HepG2 (cell line): ENCODE measurements at regions not wholly inside any gene's neighbourhood (a gene's known extent, or its start where the extent isn't known, plus 50 kb on each side); places are given as distances from the start of the nearest gene placed in this dataset.
A peak's percentile ranks its signal among the peaks of the same experiment; 100 is the strongest.

Source experiments
- ATAC-seq: fragments of 200-7000 bp; cut with Tn5 transposase; 3 replicates; pipeline ENCODE4 v1.9.1; 2020; ENCODE audit warnings: mild to moderate bottlenecking, moderate library complexity
- BruUV-seq: library from RNA; stranded (reverse); fragments of 400-500 nt; replicated peaks from 2 replicates; lab custom pipeline; 2021; lab: Mats Ljungman, UMichigan
- CTCF ChIA-PET: fragments of 300-600 bp; formaldehyde crosslinking; extraction: SDS; loops from one replicate; lab custom pipeline; 2021; ENCODE audit warnings: low total read pairs, inconsistent platforms, low intra/inter-chr PET ratio; lab: Yijun Ruan, JAX
- POLR2A ChIA-PET: fragments of 350-600 bp; sonication (Branson Sonifier 250); formaldehyde crosslinking; loops from one replicate; lab custom pipeline; 2020; ENCODE audit warnings: antibody characterized with exemption, inconsistent platforms; lab: Yijun Ruan, JAX
- DNase-seq: peaks from one replicate; pipeline ENCODE4 v3.0.0-alpha.2; 2015; ENCODE audit warnings: low spot score
- FAIRE-seq: peaks from 3 replicates; lab custom pipeline; 2011; peaks lifted over from hg19 to GRCh38; lab: Jason Lieb, UNC
- H2AFZ ChIP-seq: one replicate; pipeline ENCODE4 v1.6.1; 2011; ENCODE audit warnings: low read length, inconsistent platforms
- H3K27ac ChIP-seq: fragments of 300-600 bp; 3 replicates; pipeline ENCODE4 v1.8.0; 2011; ENCODE audit warnings: mixed run types, mild to moderate bottlenecking, mixed read lengths, low read length, inconsistent platforms; ENCODE audit not compliant: insufficient read depth; ENCODE audit errors: extremely low read length
- H3K27me3 ChIP-seq, 2 experiments: fragments of 200-600 bp in 1 of 2; 2 replicates in 1 of 2; 3 replicates in 1 of 2; pipeline versions ENCODE4 v1.6.0 to v1.8.0; 2011; ENCODE audit warnings: low read length in 2 of 2, mild to moderate bottlenecking in 2 of 2, moderate library complexity in 2 of 2, inconsistent platforms in 1 of 2; ENCODE audit not compliant: insufficient read depth in 2 of 2, control insufficient read depth in 1 of 2
- H3K36me3 ChIP-seq, 2 experiments: fragments of 200-600 bp in 1 of 2; replicated peaks in 1 of 2; 2 replicates in 1 of 2; 3 replicates in 1 of 2; pipeline versions ENCODE4 v1.5.1 to v1.8.0; 2011; ENCODE audit warnings: low read length in 2 of 2, inconsistent platforms in 1 of 2; ENCODE audit not compliant: insufficient read depth in 2 of 2, control insufficient read depth in 1 of 2
- H3K4me1 ChIP-seq: 2 replicates; pipeline ENCODE4 v1.5.1; 2012; ENCODE audit warnings: low read length, inconsistent platforms; ENCODE audit not compliant: insufficient read depth
- H3K4me2 ChIP-seq: 2 replicates; pipeline ENCODE4 v1.6.0; 2011; ENCODE audit warnings: low read depth, low read length, inconsistent platforms
- H3K4me3 ChIP-seq, 3 experiments: fragments of 200-600 bp in 1 of 3; sonication (generic), shearing (Covaris generic) in 1 of 3; replicated peaks in 1 of 3; 2 replicates each; pipeline ENCODE4 v1.5.1; 2011 to 2016; ENCODE audit warnings: low read length in 3 of 3, inconsistent platforms in 2 of 3, low read depth in 2 of 3, mild to moderate bottlenecking in 2 of 3, control low read depth in 1 of 3, mixed read lengths in 1 of 3; ENCODE audit not compliant: insufficient read depth in 1 of 3
- H3K79me2 ChIP-seq: one replicate; pipeline ENCODE4 v1.6.1; 2011; ENCODE audit warnings: low read length, inconsistent platforms; ENCODE audit not compliant: insufficient read depth
- H3K9ac ChIP-seq: 2 replicates; pipeline ENCODE4 v1.6.0; 2011; ENCODE audit warnings: mild to moderate bottlenecking, low read depth, low read length, inconsistent platforms; ENCODE audit not compliant: insufficient read depth
- H3K9me3 ChIP-seq: 2 replicates; pipeline ENCODE4 v1.5.1; 2012; ENCODE audit warnings: mild to moderate bottlenecking, low read length
- H4K20me1 ChIP-seq: 2 replicates; pipeline ENCODE4 v1.6.0; 2011; ENCODE audit warnings: inconsistent platforms, mild to moderate bottlenecking, low read length, moderate library complexity; ENCODE audit not compliant: insufficient read depth
- ARNT2 ChIP-seq: sonication (generic); formaldehyde crosslinking; IDR thresholded peaks from 2 replicates; pipeline ENCODE4 v1.8.0; 2022; ENCODE audit warnings: mild to moderate bottlenecking, low read depth, missing genetic modification reagents, moderate library complexity
- CEBPB ChIP-seq: IDR thresholded peaks from 2 replicates; pipeline ENCODE4 v1.6.1; 2011; ENCODE audit warnings: low read depth, low read length, improper control_type of control experiment, borderline replicate concordance
- ELF1 ChIP-seq: sonication (generic); formaldehyde crosslinking; IDR thresholded peaks from 2 replicates; pipeline ENCODE4 v1.4.0; 2020; ENCODE audit warnings: missing genetic modification reagents
- GTF2F1 ChIP-seq: fragments of 150-350 bp; IDR thresholded peaks from 2 replicates; pipeline ENCODE4 v1.6.1; 2014; ENCODE audit warnings: low read length
- MAFF ChIP-seq: IDR thresholded peaks from 2 replicates; pipeline ENCODE4 v1.6.1; 2011; ENCODE audit warnings: low read depth, low read length, improper control_type of control experiment
- MBNL3 ChIP-seq: fragments of 250-450 bp; sonication (Bioruptor Pico); conservative IDR thresholded peaks from 2 replicates; pipeline ENCODE4 v1.8.0; 2022; ENCODE audit warnings: mild to moderate bottlenecking, inconsistent platforms
- PAF1 ChIP-seq: IDR thresholded peaks from 2 replicates; pipeline ENCODE4 v1.6.1; 2016; ENCODE audit warnings: missing genetic modification reagents, missing compliant biosample characterization
- PAXIP1 ChIP-seq: sonication (generic); formaldehyde crosslinking; conservative IDR thresholded peaks from 2 replicates; pipeline ENCODE4 v1.4.0; 2020; ENCODE audit warnings: mild to moderate bottlenecking, missing genetic modification reagents, moderate library complexity
- SOX5 ChIP-seq: IDR thresholded peaks from 2 replicates; pipeline ENCODE4 v1.6.1; 2016; ENCODE audit warnings: borderline replicate concordance
- ZBTB26 ChIP-seq: IDR thresholded peaks from 2 replicates; pipeline ENCODE4 v1.6.1; 2016; ENCODE audit warnings: missing compliant biosample characterization, missing genetic modification reagents, borderline replicate concordance
- ZBTB33 ChIP-seq: sonication (generic); formaldehyde crosslinking; IDR thresholded peaks from 2 replicates; pipeline ENCODE4 v1.4.0; 2020; ENCODE audit warnings: missing genetic modification reagents
- WGBS: methylation state at CpG from one replicate; pipeline ENCODE4 v1.1.6; 2017; ENCODE audit warnings: low lambda C conversion rate; 5-methylcytosine and 5-hydroxymethylcytosine counted together
- in situ Hi-C: cut with HindIII; loops from 2 replicates; pipeline ENCODE4 v1.10.0; 2017; ENCODE audit warnings: low pct_unique_long_range_greater_than_20kb; ENCODE audit not compliant: extremely low pct_ligation_motif_present
- intact Hi-C: fragments of 100-400 bp; cut with micrococcal nuclease; formaldehyde crosslinking; loops from one replicate; pipeline ENCODE4 v1.10.0; 2022; ENCODE audit not compliant: unreplicated experiment
- TF ChIP-seq, protein P1 (sequence below): sonication (generic); formaldehyde crosslinking; IDR thresholded peaks from 2 replicates; pipeline ENCODE4 v1.5.0; 2020; ENCODE audit warnings: missing genetic modification reagents

GRCh38 chr16:79662669-79663313 lies 62.3 kb upstream of the MAF start:
- H3K9me3 ChIP-seq: peaks cover 53% of the 10 kb centered on the region
- FAIRE-seq (no peak), DNase-seq (no peak), ATAC-seq (no peak)
- ChIA-PET CTCF (no interaction called here), POLR2A (no interaction called here)
- H3K27me3 ChIP-seq: no peaks in the 10 kb centered on the region
- H4K20me1 ChIP-seq: no peaks in the 10 kb centered on the region
- in situ Hi-C loops: no loop called here
- WGBS: 42% methylated on average over 5 of the region's 5 CpGs
- no peak overlapping the region for H2AFZ ChIP-seq
- no peak overlapping the region for H3K4me3 ChIP-seq
- intact Hi-C loops: no loop called here
- TF ChIP-seq PAXIP1 (CRISPR knock-in tag) (no peak), MAFF (no peak), CEBPB (peak; percentile 70; the same call in 1 of the 2 replicates), ARNT2 (no peak)
- no peaks in the 10 kb centered on the region for H3K79me2 ChIP-seq
- H3K4me2 ChIP-seq: no peak overlapping the region
- H3K9ac ChIP-seq: no peak overlapping the region
- no peak overlapping the region for H3K27ac ChIP-seq
- H3K4me1 ChIP-seq: no peaks in the 10 kb centered on the region
- no TSS peak for BruUV-seq
- H3K36me3 ChIP-seq: no peaks in the 10 kb centered on the region

DNA sequence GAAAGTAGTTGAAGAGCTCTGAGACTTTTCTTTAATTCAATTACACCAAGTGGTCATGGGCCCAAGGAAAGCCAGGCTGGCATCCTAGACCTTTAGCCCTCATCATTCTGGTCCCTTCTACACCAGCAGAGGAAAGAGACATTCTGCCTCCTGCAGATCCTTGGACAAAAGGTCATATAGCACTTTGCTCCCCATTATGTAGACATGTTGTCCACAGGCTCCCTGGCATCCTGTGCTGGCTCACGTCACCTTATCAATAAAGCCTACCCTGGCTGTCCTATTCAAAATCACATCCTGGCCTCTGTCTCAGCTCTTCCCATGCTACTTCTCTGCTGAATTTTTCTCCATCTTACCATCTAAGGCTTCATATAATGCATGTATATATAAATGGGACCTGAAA lies 61.6 kb upstream of the MAF start:
- FAIRE-seq: no peak
- Histone ChIP-seq H3K27ac (no peak overlapping the region), H4K20me1 (no peaks in the 10 kb centered on the region), H3K79me2 (no peaks in the 10 kb centered on the region), H3K4me3 (no peak overlapping the region), H2AFZ (no peak overlapping the region), H3K4me2 (no peak overlapping the region), H3K9me3 (peaks cover 53% of the 10 kb centered on the region), H3K4me1 (no peaks in the 10 kb centered on the region), H3K9ac (no peak overlapping the region), H3K36me3 (no peaks in the 10 kb centered on the region), H3K27me3 (no peaks in the 10 kb centered on the region)
- no peak for DNase-seq
- WGBS: 71% methylated on average over 1 of the region's 1 CpG
- in situ Hi-C loops (no loop called here), intact Hi-C loops (no loop called here)
- BruUV-seq: no TSS peak
- POLR2A ChIA-PET: no interaction called here
- ATAC-seq: no peak
- CTCF ChIA-PET: no interaction called here
- TF ChIP-seq ZBTB26 (CRISPR knock-in tag) (no peak), SOX5 (CRISPR knock-in tag) (no peak), GTF2F1 (no peak), ELF1 (CRISPR knock-in tag) (no peak), PAF1 (no peak), MBNL3 (CRISPR knock-in tag) (no peak), ZBTB33 (no peak)
- TF ChIP-seq, protein P1, sequence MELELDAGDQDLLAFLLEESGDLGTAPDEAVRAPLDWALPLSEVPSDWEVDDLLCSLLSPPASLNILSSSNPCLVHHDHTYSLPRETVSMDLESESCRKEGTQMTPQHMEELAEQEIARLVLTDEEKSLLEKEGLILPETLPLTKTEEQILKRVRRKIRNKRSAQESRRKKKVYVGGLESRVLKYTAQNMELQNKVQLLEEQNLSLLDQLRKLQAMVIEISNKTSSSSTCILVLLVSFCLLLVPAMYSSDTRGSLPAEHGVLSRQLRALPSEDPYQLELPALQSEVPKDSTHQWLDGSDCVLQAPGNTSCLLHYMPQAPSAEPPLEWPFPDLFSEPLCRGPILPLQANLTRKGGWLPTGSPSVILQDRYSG (CRISPR knock-in tag): no peak
